HG03571 (cell line): ENCODE measurements at regions not wholly inside any gene's neighbourhood (a gene's known extent, or its start where the extent isn't known, plus 50 kb on each side); places are given as distances from the start of the nearest gene placed in this dataset.

ENCODE experiments used
- ATAC-seq: cut with Tn5 transposase; IDR thresholded peaks from one replicate; pipeline ENCODE4 v1.9.1; 2021; ENCODE audit not compliant: unreplicated experiment

GRCh38 chr2:515441-516127 is 161.6 kb downstream of the TMEM18 start:
- ATAC-seq, result no peak

DNA sequence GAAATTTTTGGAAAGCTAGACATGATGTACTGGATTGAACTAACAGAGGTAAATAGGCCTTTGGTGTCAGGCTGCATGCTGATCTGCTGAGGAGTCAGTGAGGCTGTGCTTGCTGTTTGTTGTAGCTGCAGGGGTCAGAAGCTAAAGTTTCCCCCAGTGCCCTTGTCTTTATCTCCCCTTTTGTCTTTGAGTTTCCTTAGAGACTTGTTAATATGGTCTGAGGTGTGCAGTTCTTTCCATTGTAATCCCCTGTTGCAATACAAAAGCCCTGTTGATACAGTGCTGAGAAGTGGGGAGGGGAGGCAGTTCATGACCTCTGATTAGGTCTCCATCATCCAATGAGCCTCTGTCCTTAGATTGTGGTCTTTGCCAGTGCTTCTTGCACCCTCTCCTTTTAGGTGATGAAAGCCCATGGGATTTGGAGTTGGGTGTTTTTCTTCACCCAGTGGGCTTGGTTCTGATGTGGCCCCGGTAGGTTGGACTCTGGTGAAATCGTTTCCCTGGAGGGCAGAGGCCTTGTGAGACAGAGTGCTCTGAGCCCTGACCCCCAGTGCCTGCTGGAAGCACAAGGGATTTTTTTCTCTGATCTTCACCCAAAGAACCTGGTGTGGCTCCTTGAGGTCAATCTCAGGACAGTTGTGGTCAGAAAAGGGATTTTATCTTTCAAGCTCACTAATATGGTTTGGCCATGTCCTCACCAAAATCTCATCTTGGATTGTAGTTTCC is 163.1 kb downstream of the TMEM18 start:
- no peak for ATAC-seq

DNA sequence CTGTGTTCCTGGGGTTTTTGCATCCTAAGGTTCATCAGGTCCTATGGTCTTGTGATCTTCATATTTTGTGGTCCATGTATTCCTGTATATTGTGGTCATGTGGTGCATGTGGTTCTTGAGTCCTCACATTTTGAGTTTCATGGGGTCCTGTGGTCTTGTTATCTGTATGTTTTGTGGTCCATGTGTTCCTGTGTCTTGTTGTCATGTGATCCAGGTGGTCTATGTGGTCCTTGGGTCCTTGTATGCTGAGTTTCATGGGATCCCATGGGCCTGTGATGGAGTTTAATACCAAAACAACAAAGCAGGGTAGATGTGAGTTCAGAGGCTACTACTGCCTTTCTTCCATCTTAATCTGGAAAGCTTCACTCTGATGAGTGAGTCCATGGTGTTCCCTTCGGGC is 166.4 kb downstream of the TMEM18 start:
- no peak for ATAC-seq

DNA sequence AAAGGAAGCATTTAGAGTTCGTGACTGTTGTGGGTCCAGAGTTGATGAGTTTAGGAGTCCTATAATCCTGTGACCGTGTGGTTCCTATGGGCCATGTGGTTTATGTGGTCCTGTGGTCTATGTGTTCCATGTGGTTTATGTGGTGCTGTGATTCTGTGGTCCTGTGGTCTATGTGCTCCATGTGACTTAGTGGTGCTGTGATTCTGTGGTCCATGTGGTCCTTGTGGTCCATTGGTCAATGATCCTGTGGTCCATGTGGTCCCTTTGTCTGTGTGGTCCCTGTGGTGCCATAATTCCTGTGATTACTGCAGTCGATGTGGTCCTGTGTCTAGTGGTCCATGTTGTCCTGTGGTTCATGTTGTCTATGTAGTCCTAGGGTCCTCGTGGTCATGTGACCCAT is 167.3 kb downstream of the TMEM18 start:
- ATAC-seq, result no peak

GRCh38 chr2:508121-508520 is 169.1 kb downstream of the TMEM18 start:
- ATAC-seq, result no peak

DNA sequence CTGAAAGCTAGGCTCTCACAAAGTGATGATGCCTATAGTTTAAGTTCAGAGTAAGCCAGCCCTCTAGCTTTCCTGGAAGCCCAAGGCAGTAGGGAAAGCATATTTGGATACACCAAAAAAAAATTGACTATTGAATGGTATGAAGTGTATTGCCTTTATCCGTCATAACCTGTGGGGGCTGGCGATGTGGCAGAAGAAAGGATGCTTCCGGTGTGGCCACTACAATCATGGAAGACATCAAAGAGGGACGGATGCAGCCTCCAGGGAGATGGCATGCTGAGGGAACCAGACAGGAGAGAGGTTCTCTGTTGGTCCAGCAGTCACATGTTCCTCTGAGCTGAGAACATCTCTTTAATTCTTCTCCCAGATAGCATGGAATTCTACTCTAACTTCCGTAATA is 170.3 kb downstream of the TMEM18 start:
- no peak for ATAC-seq

GRCh38 chr2:506451-506850 is 170.8 kb downstream of the TMEM18 start:
- ATAC-seq, result no peak

GRCh38 chr2:505941-506340 is 171.3 kb downstream of the TMEM18 start:
- ATAC-seq, result no peak

DNA sequence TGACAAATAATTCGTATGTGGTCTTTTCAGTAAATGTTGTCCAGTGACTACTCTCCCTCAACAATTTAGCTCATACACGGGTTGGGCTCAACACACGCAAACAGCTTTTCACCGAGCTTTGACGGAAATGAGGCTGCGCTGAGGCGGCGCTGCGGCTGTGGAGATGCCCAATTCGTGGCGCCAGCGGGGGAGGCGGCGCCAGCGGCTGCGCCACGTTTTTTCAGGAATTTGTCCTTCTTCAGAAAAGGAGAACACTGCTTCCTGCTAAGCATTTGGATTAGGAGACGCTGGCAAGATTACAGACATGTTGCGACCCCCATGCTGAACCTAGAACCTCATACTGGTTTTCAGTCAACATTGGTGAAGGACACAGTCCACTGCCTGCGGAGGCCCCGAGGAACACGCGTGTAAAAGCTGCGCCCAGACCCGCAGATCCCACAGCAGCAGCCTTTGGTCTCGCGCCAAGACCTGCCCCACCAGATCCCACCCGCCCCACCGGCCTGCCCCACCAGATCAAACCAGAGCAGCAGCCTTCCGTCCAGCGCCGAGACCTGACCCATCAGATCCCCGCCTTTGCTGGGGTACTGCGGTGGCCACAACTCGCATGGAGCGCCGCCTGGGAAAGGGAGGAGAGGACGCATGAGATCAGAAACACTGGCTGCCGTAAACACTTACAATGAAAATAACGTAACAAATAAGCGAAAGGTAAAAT is 173.8 kb downstream of the TMEM18 start:
- no peak for ATAC-seq

DNA sequence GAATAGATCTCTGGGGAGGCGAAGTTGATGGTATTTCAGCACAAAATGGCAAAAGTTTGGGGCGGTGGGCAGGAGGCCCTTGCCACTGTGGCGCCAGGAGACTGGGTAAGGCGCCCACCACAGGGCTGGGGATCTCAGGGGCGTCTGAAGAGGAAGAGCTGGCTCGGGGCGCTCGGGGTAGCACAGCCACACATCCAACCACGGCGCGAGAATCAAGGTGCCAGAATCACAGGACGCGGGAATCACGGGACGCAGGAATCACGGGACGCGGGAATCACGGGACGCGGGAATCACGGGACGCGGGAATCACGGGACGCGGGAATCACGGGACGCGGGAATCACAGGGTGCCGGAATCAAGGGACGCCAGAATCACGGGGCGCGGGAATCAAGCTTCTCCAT is 174.4 kb downstream of the TMEM18 start:
- ATAC-seq, result no peak

DNA sequence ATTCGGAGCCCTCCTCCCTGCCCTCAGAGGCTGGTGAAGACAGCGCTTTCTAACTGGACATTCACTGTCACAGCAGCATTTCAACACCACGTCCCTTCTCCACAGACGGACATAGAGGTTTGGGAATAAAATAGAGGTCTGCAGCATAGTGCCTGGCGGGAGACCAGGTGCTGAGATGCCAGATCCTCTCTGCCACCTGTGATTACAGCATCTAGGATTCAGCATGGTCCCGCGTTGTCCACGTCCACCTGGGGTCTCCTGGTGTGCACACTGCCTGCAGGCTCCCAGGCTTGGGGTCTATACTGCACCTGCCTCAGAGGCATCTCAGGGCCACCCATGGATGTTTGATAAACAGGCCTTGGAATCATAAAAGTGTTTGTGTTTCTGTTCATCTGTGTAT is 175.5 kb downstream of the TMEM18 start:
- no peak for ATAC-seq

DNA sequence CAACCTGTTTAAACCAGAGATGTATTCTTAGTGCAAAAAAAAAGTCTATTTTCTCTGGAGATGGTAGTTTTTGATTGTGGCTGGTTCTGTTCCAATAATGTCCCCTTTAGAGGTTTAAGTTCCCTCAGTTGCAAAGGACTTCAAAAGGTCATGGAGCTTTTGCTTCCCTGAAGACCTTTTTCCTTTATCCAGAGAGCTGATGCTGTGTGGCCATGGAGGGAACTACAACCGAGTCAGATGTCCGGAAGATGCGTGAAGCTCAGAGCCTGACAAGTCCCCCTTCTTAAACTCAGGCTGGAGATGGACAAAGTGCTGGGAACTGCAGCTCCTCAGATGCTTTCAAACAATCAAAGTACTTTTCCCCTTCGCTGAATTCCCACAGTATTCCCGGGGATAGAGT is 176.1 kb downstream of the TMEM18 start:
- ATAC-seq, result no peak

DNA sequence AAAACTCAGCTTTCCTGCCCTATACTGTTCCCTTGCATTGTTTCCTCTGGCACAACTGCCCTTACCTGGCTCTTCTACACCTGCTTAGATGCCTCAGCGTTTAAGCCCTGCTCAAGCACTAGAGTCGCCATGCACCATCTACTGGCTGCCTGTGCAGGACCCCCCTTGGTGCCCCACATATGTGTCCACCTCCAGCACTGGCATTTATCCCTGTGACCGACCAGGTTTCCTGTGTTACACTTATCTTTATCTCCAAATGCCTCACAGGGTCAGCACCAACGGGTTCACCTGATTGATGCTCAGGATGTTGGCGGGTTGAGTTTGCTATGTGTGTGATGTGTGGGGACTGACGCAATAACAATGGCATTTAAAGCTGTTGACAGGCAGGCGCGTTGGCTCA is 177.5 kb downstream of the TMEM18 start:
- no peak for ATAC-seq

DNA sequence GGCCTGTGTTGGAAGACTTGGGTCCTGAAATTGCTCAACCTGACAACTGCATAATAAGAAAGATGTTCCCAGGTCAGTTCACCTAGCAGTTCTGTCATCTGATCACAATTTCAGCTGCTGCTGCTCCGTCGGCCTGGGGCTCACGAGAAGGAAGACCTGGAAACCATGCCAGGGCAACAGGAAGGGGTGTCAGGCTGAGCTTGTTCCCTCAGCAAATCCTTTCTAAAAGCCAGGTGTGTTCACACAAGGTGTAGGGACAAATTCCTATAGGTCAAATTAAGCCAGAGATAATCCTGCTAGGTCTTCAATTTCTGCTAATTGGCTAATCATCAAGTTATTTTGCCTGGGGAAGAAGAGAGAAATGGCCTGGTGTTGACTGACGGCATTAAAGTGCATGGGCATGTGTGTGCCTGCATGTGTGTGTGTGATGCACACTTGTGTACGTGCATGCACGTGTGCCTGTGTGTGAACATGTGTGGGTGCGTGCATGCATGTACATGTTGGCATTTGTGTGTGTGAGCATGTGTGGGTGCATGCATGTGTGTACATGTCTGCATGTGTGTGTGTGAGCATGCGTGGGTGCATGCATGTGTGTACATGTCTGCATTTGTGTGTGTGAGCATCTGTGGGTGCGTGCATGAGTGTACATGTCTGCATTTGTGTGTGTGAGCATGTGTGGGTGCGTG is 178.6 kb downstream of the TMEM18 start:
- ATAC-seq, result no peak

- ATAC-seq, result no peak
Measured at GRCh38 chr2:497770-498492, 179.3 kb downstream of the TMEM18 start.

- no peak for ATAC-seq
Measured at GRCh38 chr2:496729-497128, 180.5 kb downstream of the TMEM18 start.

- no peak for ATAC-seq
Measured at GRCh38 chr2:495745-496275, 181.4 kb downstream of the TMEM18 start.

GRCh38 chr2:494853-495252 is 182.4 kb downstream of the TMEM18 start:
- no peak for ATAC-seq

GRCh38 chr2:493228-493627 is 184.0 kb downstream of the TMEM18 start:
- ATAC-seq, result no peak

- no peak for ATAC-seq
Measured at GRCh38 chr2:492178-492577, 185.0 kb downstream of the TMEM18 start.

DNA sequence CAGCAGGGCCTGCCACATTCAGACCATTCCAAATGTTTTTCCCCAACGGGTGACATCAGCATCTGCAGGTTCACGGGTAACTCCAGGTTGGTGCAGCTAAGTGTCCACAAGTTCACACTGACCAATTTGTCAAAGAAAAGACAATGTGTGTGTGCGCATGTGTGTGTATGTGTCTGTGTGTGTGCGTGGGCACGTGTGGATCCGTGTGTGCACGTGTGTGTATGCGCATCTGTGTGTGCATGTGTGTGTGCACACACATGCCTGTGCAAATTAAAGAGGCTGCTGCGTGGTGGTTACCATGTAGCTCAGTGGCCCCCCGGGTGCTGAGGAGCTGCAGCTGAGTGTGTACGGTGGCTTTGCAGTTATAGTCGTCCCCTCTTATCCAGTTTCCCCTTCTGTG is 187.4 kb downstream of the TMEM18 start:
- no peak for ATAC-seq
